Activated CD4-positive, alpha-beta T cell treated with anti-CD3 and anti-CD28 coated beads, Interleukin-2, amount 10 ng/mL, durations not matched to agents 7 days and 5 days (primary cell): ENCODE measurements at regions not wholly inside any gene's neighbourhood (a gene's known extent, or its start where the extent isn't known, plus 50 kb on each side); places are given as distances from the start of the nearest gene placed in this dataset.

ENCODE experiments used
- CTCF ChIA-PET: fragments of 350-600 bp; sonication (Branson Sonifier 250); formaldehyde crosslinking; loops from one replicate; lab custom pipeline; 2021; ENCODE audit warnings: antibody characterized with exemption; lab: Charles Lee
- POLR2A ChIA-PET: fragments of 350-600 bp; sonication (Branson Sonifier 250); formaldehyde crosslinking; loops from one replicate; lab custom pipeline; 2021; ENCODE audit warnings: antibody characterized with exemption; lab: Charles Lee
- DNase-seq: peaks from one replicate; pipeline ENCODE4 v3.0.0-alpha.2; 2020
- H3K27ac Mint-ChIP-seq: one replicate; pipeline ENCODE4 v1.8.0; 2021; ENCODE audit warnings: mild to moderate bottlenecking, moderate library complexity, mixed read lengths
- H3K27me3 Mint-ChIP-seq: one replicate; pipeline ENCODE4 v1.8.0; 2021; ENCODE audit warnings: mixed read lengths
- H3K36me3 Mint-ChIP-seq: one replicate; pipeline ENCODE4 v1.8.0; 2021; ENCODE audit warnings: low read depth, mixed read lengths
- H3K4me1 Mint-ChIP-seq: one replicate; pipeline ENCODE4 v1.8.0; 2021; ENCODE audit warnings: mixed read lengths
- H3K4me3 Mint-ChIP-seq: one replicate; pipeline ENCODE4 v1.8.0; 2021; ENCODE audit warnings: mild to moderate bottlenecking, moderate library complexity, mixed read lengths
- H3K9me3 Mint-ChIP-seq: one replicate; pipeline ENCODE4 v1.8.0; 2021; ENCODE audit warnings: mixed read lengths

GRCh38 chr10:78770167-78771090 is 298.3 kb upstream of the ZMIZ1 start:
- CTCF ChIA-PET = interaction anchor here (1.5 kb wide), 1 partner anchor 25 kb away, joined by 4 read pairs; no protein-coding TSS in a partner anchor
- no peak overlapping the region for H3K27ac Mint-ChIP-seq
- no peaks in the 10 kb centered on the region for H3K4me1 Mint-ChIP-seq
- POLR2A ChIA-PET = no interaction called here
- H3K9me3 Mint-ChIP-seq = no peaks in the 10 kb centered on the region
- no peak for DNase-seq
- no peaks in the 10 kb centered on the region for H3K36me3 Mint-ChIP-seq
- H3K4me3 Mint-ChIP-seq = no peak overlapping the region
- no peaks in the 10 kb centered on the region for H3K27me3 Mint-ChIP-seq

- H3K36me3 Mint-ChIP-seq = no peaks in the 10 kb centered on the region
- ChIA-PET CTCF (interaction anchor here (1.5 kb wide), 1 partner anchor 24 kb away, joined by 4 read pairs; no protein-coding TSS in a partner anchor), POLR2A (no interaction called here)
- DNase-seq = no peak
- no peak overlapping the region for H3K4me3 Mint-ChIP-seq
- no peaks in the 10 kb centered on the region for H3K4me1 Mint-ChIP-seq
- no peaks in the 10 kb centered on the region for H3K27me3 Mint-ChIP-seq
- no peak overlapping the region for H3K27ac Mint-ChIP-seq
- H3K9me3 Mint-ChIP-seq = no peaks in the 10 kb centered on the region
Measured at GRCh38 chr10:78771260-78771659, 297.5 kb upstream of the ZMIZ1 start.

- H3K27ac Mint-ChIP-seq = no peak overlapping the region
- H3K36me3 Mint-ChIP-seq = no peaks in the 10 kb centered on the region
- CTCF ChIA-PET = interaction anchor here (0.6 to 1.5 kb wide), 2 partner anchors 24 to 430 kb away, joined by 3 to 4 read pairs; no protein-coding TSS in a partner anchor
- no peaks in the 10 kb centered on the region for H3K9me3 Mint-ChIP-seq
- DNase-seq = no peak
- no peaks in the 10 kb centered on the region for H3K4me1 Mint-ChIP-seq
- H3K4me3 Mint-ChIP-seq = no peak overlapping the region
- no peaks in the 10 kb centered on the region for H3K27me3 Mint-ChIP-seq
- POLR2A ChIA-PET = no interaction called here
Measured at GRCh38 chr10:78771808-78772455, 296.8 kb upstream of the ZMIZ1 start.

- Mint-ChIP-seq H3K36me3 (no peaks in the 10 kb centered on the region), H3K27me3 (no peaks in the 10 kb centered on the region), H3K9me3 (no peaks in the 10 kb centered on the region), H3K4me3 (no peak overlapping the region), H3K4me1 (no peaks in the 10 kb centered on the region), H3K27ac (no peak overlapping the region)
- ChIA-PET POLR2A (no interaction called here), CTCF (interaction anchor here (1.2 kb wide), 1 partner anchor 32 kb away, joined by 3 read pairs; no protein-coding TSS in a partner anchor)
- DNase-seq = no peak
Measured at GRCh38 chr10:78772486-78772885, 296.3 kb upstream of the ZMIZ1 start.

- no peaks in the 10 kb centered on the region for H3K27me3 Mint-ChIP-seq
- no peak overlapping the region for H3K27ac Mint-ChIP-seq
- no peaks in the 10 kb centered on the region for H3K36me3 Mint-ChIP-seq
- ChIA-PET POLR2A (no interaction called here), CTCF (interaction anchor here (1.2 kb wide), 1 partner anchor 32 kb away, joined by 3 read pairs; no protein-coding TSS in a partner anchor)
- H3K9me3 Mint-ChIP-seq = no peaks in the 10 kb centered on the region
- H3K4me3 Mint-ChIP-seq = no peak overlapping the region
- no peaks in the 10 kb centered on the region for H3K4me1 Mint-ChIP-seq
- DNase-seq = no peak
Measured at GRCh38 chr10:78772986-78773530, 295.7 kb upstream of the ZMIZ1 start.

- CTCF ChIA-PET = interaction anchor here (0.6 kb wide), 1 partner anchor 342 kb away, joined by 4 read pairs; no protein-coding TSS in a partner anchor
- POLR2A ChIA-PET = no interaction called here
- Mint-ChIP-seq H3K27me3 (no peaks in the 10 kb centered on the region), H3K27ac (no peak overlapping the region), H3K4me3 (no peak overlapping the region), H3K9me3 (no peaks in the 10 kb centered on the region), H3K4me1 (no peaks in the 10 kb centered on the region), H3K36me3 (no peaks in the 10 kb centered on the region)
- DNase-seq = no peak
Measured at GRCh38 chr10:78774614-78774998, 294.2 kb upstream of the ZMIZ1 start.

- no peak for DNase-seq
- Mint-ChIP-seq H3K27me3 (no peaks in the 10 kb centered on the region), H3K9me3 (no peaks in the 10 kb centered on the region), H3K4me3 (no peak overlapping the region), H3K27ac (no peak overlapping the region), H3K36me3 (no peaks in the 10 kb centered on the region), H3K4me1 (no peaks in the 10 kb centered on the region)
- POLR2A ChIA-PET = no interaction called here
- CTCF ChIA-PET = no interaction called here
Measured at GRCh38 chr10:78774999-78775711, 293.6 kb upstream of the ZMIZ1 start.

GRCh38 chr10:78775891-78776290 is 292.9 kb upstream of the ZMIZ1 start:
- ChIA-PET CTCF (no interaction called here), POLR2A (no interaction called here)
- H3K36me3 Mint-ChIP-seq = no peaks in the 10 kb centered on the region
- no peaks in the 10 kb centered on the region for H3K4me1 Mint-ChIP-seq
- no peaks in the 10 kb centered on the region for H3K9me3 Mint-ChIP-seq
- no peak overlapping the region for H3K27ac Mint-ChIP-seq
- no peak for DNase-seq
- no peak overlapping the region for H3K4me3 Mint-ChIP-seq
- H3K27me3 Mint-ChIP-seq = no peaks in the 10 kb centered on the region

- POLR2A ChIA-PET = no interaction called here
- Mint-ChIP-seq H3K27ac (no peak overlapping the region), H3K4me1 (no peaks in the 10 kb centered on the region), H3K27me3 (no peaks in the 10 kb centered on the region), H3K4me3 (no peak overlapping the region), H3K36me3 (no peaks in the 10 kb centered on the region), H3K9me3 (no peaks in the 10 kb centered on the region)
- CTCF ChIA-PET = no interaction called here
- DNase-seq = no peak
Measured at GRCh38 chr10:78776756-78777155, 292.0 kb upstream of the ZMIZ1 start.

GRCh38 chr10:78777466-78777865 is 291.3 kb upstream of the ZMIZ1 start:
- Mint-ChIP-seq H3K9me3 (no peaks in the 10 kb centered on the region), H3K4me1 (no peaks in the 10 kb centered on the region), H3K27ac (no peak overlapping the region), H3K36me3 (no peaks in the 10 kb centered on the region), H3K27me3 (no peaks in the 10 kb centered on the region), H3K4me3 (no peak overlapping the region)
- DNase-seq = no peak
- ChIA-PET CTCF (no interaction called here), POLR2A (no interaction called here)

- Mint-ChIP-seq H3K4me3 (no peak overlapping the region), H3K27me3 (no peaks in the 10 kb centered on the region), H3K36me3 (no peaks in the 10 kb centered on the region), H3K9me3 (no peaks in the 10 kb centered on the region), H3K4me1 (no peaks in the 10 kb centered on the region), H3K27ac (no peak overlapping the region)
- POLR2A ChIA-PET = no interaction called here
- CTCF ChIA-PET = no interaction called here
- no peak for DNase-seq
Measured at GRCh38 chr10:78777867-78778266, 290.9 kb upstream of the ZMIZ1 start.

- Mint-ChIP-seq H3K9me3 (no peaks in the 10 kb centered on the region), H3K36me3 (no peaks in the 10 kb centered on the region), H3K27ac (no peak overlapping the region), H3K4me3 (no peak overlapping the region), H3K27me3 (peaks cover under 1% of the 10 kb centered on the region), H3K4me1 (no peaks in the 10 kb centered on the region)
- DNase-seq = no peak
- ChIA-PET CTCF (no interaction called here), POLR2A (no interaction called here)
Measured at GRCh38 chr10:78778444-78779338, 290.1 kb upstream of the ZMIZ1 start.
